T-cell (primary cell): ENCODE measurements at regions not wholly inside any gene's neighbourhood (a gene's known extent, or its start where the extent isn't known, plus 50 kb on each side); places are given as distances from the start of the nearest gene placed in this dataset.

Source experiments
- ATAC-seq, 4 experiments: fragments of 200-7000 bp in 3 of 4; fragments of 150-1000 bp in 1 of 4; cut with Tn5 transposase; replicated peaks in 1 of 4; 1 replicate in 3 of 4; 2 replicates in 1 of 4; pipeline ENCODE4 v1.10.0; 2021; ENCODE audit warnings: moderate library complexity in 3 of 4, mild to moderate bottlenecking in 2 of 4, moderate number of reproducible peaks in 1 of 4
- CTCF ChIA-PET, 2 donors: fragments of 300-600 bp; sonication (Branson Sonifier 250); formaldehyde crosslinking; loops; one replicate each; lab custom pipeline; 2022; ENCODE audit warnings: antibody characterized with exemption in 2 of 2; lab: Charles Lee
- POLR2A ChIA-PET, 2 donors: fragments of 300-600 bp; sonication (Branson Sonifier 250); formaldehyde crosslinking; loops; one replicate each; lab custom pipeline; 2022; ENCODE audit warnings: antibody characterized with exemption in 2 of 2; lab: Charles Lee
- DNase-seq, 35 experiments: peaks; one replicate each; pipeline versions ENCODE4 v3.0.0 to v3.0.0-alpha.2; 2013 to 2023
- H3K27ac ChIP-seq: one replicate; pipeline ENCODE4 v1.5.1; 2013; ENCODE audit warnings: low read length
- H3K27me3 ChIP-seq, 2 experiments: replicated peaks in 1 of 2; 1 replicate in 1 of 2; 2 replicates in 1 of 2; pipeline versions ENCODE4 v1.6.1 to v1.7.0; 2013; ENCODE audit warnings: low read length in 1 of 2, mixed read lengths in 1 of 2; ENCODE audit not compliant: control insufficient read depth in 2 of 2, insufficient read depth in 2 of 2; ENCODE audit errors: extremely low read depth in 1 of 2
- H3K36me3 ChIP-seq, 2 donors: 1 replicate in 1 of 2; 2 replicates in 1 of 2; pipeline versions ENCODE4 v1.6.1 to v1.7.0; 2013; ENCODE audit warnings: low read length in 1 of 2; ENCODE audit not compliant: control insufficient read depth in 2 of 2, insufficient read depth in 1 of 2; ENCODE audit errors: extremely low read depth in 1 of 2
- H3K4me1 ChIP-seq, 2 experiments: 1 replicate in 1 of 2; 2 replicates in 1 of 2; pipeline versions ENCODE4 v1.6.1 to v1.7.0; 2013; ENCODE audit warnings: low read length in 2 of 2, mixed read lengths in 1 of 2; ENCODE audit not compliant: insufficient read depth in 2 of 2, control insufficient read depth in 1 of 2; ENCODE audit errors: extremely low read depth in 1 of 2
- H3K4me3 ChIP-seq, 2 donors: 1 replicate in 1 of 2; 2 replicates in 1 of 2; pipeline versions ENCODE4 v1.5.1 to v1.7.0; 2013; ENCODE audit warnings: mild to moderate bottlenecking in 2 of 2, low read length in 1 of 2, moderate library complexity in 1 of 2; ENCODE audit not compliant: control insufficient read depth in 1 of 2; ENCODE audit errors: extremely low read depth in 1 of 2
- H3K9me3 ChIP-seq: 2 replicates; pipeline ENCODE4 v1.7.0; 2013
- H3K27ac Mint-ChIP-seq, 2 donors: one replicate each; pipeline ENCODE4 v1.8.0; 2020 to 2021; ENCODE audit warnings: mild to moderate bottlenecking in 2 of 2, mixed read lengths in 2 of 2
- H3K27me3 Mint-ChIP-seq, 2 donors: one replicate each; pipeline ENCODE4 v1.8.0; 2021 to 2022; ENCODE audit warnings: mixed read lengths in 2 of 2
- H3K36me3 Mint-ChIP-seq: one replicate; pipeline ENCODE4 v1.8.0; 2021; ENCODE audit warnings: mixed read lengths
- H3K4me1 Mint-ChIP-seq, 3 donors: one replicate each; pipeline ENCODE4 v1.8.0; 2020 to 2022; ENCODE audit warnings: mixed read lengths in 3 of 3, mild to moderate bottlenecking in 1 of 3
- H3K4me3 Mint-ChIP-seq, 3 donors: one replicate each; pipeline ENCODE4 v1.8.0; 2020 to 2022; ENCODE audit warnings: mild to moderate bottlenecking in 3 of 3, mixed read lengths in 3 of 3, moderate library complexity in 3 of 3
- H3K9me3 Mint-ChIP-seq, 3 donors: one replicate each; pipeline ENCODE4 v1.8.0; 2020 to 2022; ENCODE audit warnings: mixed read lengths in 3 of 3
- WGBS: methylation state at CpG from one replicate; pipeline ENCODE4 v1.1.5; 2013; ENCODE audit warnings: missing lambda C conversion rate; ENCODE audit not compliant: insufficient coverage; 5-methylcytosine and 5-hydroxymethylcytosine counted together

DNA sequence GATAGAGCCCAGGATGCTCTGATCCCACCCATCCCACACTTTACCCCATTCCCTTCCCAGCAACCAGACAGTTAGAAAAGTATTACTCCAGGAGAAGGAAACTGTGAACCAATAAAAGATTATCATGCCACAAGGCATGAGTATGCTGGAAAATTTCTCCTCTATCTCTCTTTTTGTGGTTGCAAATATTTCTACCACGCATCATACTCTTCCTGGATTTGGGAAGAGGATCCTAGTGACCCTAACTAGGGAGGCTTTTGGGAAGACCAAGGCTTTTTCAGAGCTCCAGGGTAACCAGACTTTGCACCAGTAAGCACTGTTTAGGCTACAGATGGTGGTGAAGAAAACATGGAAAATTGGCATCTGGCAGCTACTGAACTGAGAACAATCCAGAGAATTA lies 257.6 kb upstream of the CLNK start:
- ATAC-seq: no peak
- H3K36me3 Mint-ChIP-seq: no peaks in the 10 kb centered on the region
- H3K36me3 ChIP-seq: no peaks in the 10 kb centered on the region
- H3K27me3 ChIP-seq: no peaks in the 10 kb centered on the region
- H3K4me1 Mint-ChIP-seq: no peaks in the 10 kb centered on the region
- no peaks in the 10 kb centered on the region for H3K4me1 ChIP-seq
- no peak overlapping the region for H3K4me3 ChIP-seq
- CTCF ChIA-PET: no interaction called here
- no peaks in the 10 kb centered on the region for H3K9me3 ChIP-seq
- H3K27ac ChIP-seq: no peak overlapping the region
- H3K27ac Mint-ChIP-seq: no peak overlapping the region
- POLR2A ChIA-PET: no interaction called here
- peaks cover 0 to 4% of the 10 kb centered on the region in 2 donors for H3K27me3 Mint-ChIP-seq
- DNase-seq: no peak
- no CpG with 5 or more reads among the region's 1 CpG for WGBS
- no peak overlapping the region for H3K4me3 Mint-ChIP-seq
- peaks cover 9 to 14% (median 13%) of the 10 kb centered on the region in 3 donors for H3K9me3 Mint-ChIP-seq

DNA sequence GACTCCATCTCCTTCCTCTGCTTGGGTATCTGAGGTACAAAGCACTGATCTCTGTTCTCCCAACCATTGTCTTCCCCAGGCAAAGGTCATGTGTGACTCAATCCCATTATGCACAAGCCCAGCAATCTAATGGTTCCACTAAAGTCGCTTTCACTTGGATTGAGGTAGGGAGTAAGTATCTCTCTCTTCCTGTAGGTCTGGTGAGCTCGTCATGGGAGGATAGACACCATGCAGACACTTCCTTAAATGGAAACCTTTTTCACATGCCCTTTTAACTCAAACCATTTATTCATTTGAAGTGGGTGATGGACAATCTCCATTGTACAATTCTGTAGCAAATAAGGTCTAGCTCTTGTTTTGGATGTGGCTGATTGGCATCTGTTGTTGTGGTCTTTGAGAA lies 245.2 kb upstream of the CLNK start:
- Mint-ChIP-seq H3K27me3 (no peaks in the 10 kb centered on the region), H3K36me3 (no peaks in the 10 kb centered on the region), H3K27ac (no peak overlapping the region), H3K4me3 (no peak overlapping the region), H3K4me1 (no peaks in the 10 kb centered on the region), H3K9me3 (peaks cover 0 to 4% (median 0%) of the 10 kb centered on the region in 3 donors)
- ChIA-PET CTCF (no interaction called here), POLR2A (no interaction called here)
- Histone ChIP-seq H3K27ac (no peak overlapping the region), H3K4me1 (no peaks in the 10 kb centered on the region), H3K27me3 (no peaks in the 10 kb centered on the region), H3K9me3 (no peaks in the 10 kb centered on the region), H3K4me3 (no peak overlapping the region), H3K36me3 (no peaks in the 10 kb centered on the region)
- DNase-seq (no peak), ATAC-seq (no peak)
- no CpG with 5 or more reads among the region's 2 CpGs for WGBS

DNA sequence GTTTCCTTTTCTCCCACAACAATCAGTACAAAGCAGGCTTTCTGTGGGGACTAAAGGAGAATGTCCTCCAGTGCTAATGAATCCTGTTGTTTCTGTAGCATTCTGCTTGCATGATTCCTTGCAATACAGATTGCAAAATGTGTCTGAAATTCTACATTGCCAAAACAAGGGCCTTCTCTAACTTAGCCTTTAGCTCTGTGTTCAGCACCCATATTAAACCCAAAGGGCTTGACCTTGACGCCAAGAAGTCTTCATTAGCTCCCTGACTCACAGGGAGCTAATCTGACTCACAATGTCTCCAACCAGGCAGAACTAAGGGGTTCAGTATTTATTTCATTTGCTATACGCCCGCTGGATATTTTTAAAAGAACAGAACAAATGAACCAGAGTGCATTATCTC lies 241.4 kb upstream of the CLNK start:
- no peak overlapping the region for H3K27ac Mint-ChIP-seq
- peaks cover 0 to 4% (median 0%) of the 10 kb centered on the region in 3 donors for H3K9me3 Mint-ChIP-seq
- no peak overlapping the region for H3K4me3 ChIP-seq
- CTCF ChIA-PET: no interaction called here
- H3K4me1 Mint-ChIP-seq: no peaks in the 10 kb centered on the region
- H3K27ac ChIP-seq: no peak overlapping the region
- WGBS: 100% methylated on average over 1 of the region's 3 CpGs
- no peaks in the 10 kb centered on the region for H3K27me3 ChIP-seq
- no peak overlapping the region for H3K4me3 Mint-ChIP-seq
- no peak for ATAC-seq
- DNase-seq: no peak
- POLR2A ChIA-PET: no interaction called here
- no peaks in the 10 kb centered on the region for H3K27me3 Mint-ChIP-seq
- H3K36me3 Mint-ChIP-seq: no peaks in the 10 kb centered on the region
- no peaks in the 10 kb centered on the region for H3K4me1 ChIP-seq
- no peaks in the 10 kb centered on the region for H3K9me3 ChIP-seq
- no peaks in the 10 kb centered on the region for H3K36me3 ChIP-seq

DNA sequence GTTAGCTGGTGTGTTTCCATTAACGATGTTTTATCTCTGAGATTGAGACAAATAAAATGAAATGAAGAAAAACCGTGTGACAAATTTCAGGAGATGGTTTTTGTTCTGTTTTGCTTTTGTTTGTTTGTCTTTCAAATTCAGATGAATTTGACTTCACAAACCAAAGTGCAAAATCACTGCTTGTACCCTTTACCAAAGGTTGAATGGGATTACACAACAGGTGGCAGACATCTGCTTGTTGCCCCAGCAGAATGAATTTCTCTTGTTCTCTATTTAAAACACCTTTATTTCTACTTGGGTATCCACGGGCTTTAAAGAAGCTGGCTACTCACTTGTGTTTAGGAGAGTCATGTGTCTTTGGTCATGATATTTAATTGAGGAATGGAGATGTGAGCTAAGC lies 239.7 kb upstream of the CLNK start:
- no CpG with 5 or more reads among the region's 3 CpGs for WGBS
- no peaks in the 10 kb centered on the region for H3K27me3 Mint-ChIP-seq

DNA sequence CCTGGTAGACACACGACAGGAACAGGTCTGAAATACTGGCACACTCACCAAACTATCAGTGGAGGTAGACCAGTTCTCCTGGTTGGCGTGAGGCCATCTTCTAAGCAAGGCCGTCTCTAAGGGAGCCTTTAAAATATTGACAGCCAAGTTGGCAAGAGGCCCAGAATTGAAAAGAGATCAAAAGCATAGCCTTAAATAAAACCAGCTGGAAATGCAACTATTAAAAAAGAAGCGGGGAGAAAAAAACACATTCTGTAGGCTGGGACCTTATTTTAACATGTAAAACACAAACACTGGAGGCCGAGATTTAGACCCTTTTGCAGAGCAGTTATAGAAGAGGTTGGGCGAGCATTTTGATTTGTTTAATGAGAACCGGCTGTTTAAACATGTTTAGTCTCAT lies 233.0 kb upstream of the CLNK start:
- H3K36me3 Mint-ChIP-seq: no peaks in the 10 kb centered on the region
- Histone ChIP-seq H3K4me3 (no peak overlapping the region), H3K27me3 (no peaks in the 10 kb centered on the region), H3K4me1 (no peaks in the 10 kb centered on the region), H3K9me3 (no peaks in the 10 kb centered on the region), H3K27ac (no peak overlapping the region), H3K36me3 (no peaks in the 10 kb centered on the region)
- no peak overlapping the region for H3K27ac Mint-ChIP-seq
- 76% methylated on average over 3 of the region's 7 CpGs for WGBS
- H3K4me1 Mint-ChIP-seq: no peaks in the 10 kb centered on the region
- ChIA-PET POLR2A (no interaction called here), CTCF (no interaction called here)
- peaks cover 0 to 5% (median 0%) of the 10 kb centered on the region in 3 donors for H3K9me3 Mint-ChIP-seq
- DNase-seq (no peak), ATAC-seq (no peak)
- no peaks in the 10 kb centered on the region for H3K27me3 Mint-ChIP-seq
- no peak overlapping the region for H3K4me3 Mint-ChIP-seq

More for the DNA sequence above, 239.7 kb upstream of the CLNK start:
- Histone ChIP-seq H3K27me3 (no peaks in the 10 kb centered on the region), H3K9me3 (no peaks in the 10 kb centered on the region), H3K4me1 (no peaks in the 10 kb centered on the region), H3K36me3 (no peaks in the 10 kb centered on the region), H3K27ac (no peak overlapping the region), H3K4me3 (no peak overlapping the region)
- Mint-ChIP-seq H3K4me1 (no peaks in the 10 kb centered on the region), H3K27ac (no peak overlapping the region), H3K9me3 (peaks cover 0 to 4% (median 0%) of the 10 kb centered on the region in 3 donors), H3K36me3 (no peaks in the 10 kb centered on the region), H3K4me3 (no peak overlapping the region)
- ChIA-PET POLR2A (no interaction called here), CTCF (no interaction called here)
- ATAC-seq (no peak), DNase-seq (no peak)

DNA sequence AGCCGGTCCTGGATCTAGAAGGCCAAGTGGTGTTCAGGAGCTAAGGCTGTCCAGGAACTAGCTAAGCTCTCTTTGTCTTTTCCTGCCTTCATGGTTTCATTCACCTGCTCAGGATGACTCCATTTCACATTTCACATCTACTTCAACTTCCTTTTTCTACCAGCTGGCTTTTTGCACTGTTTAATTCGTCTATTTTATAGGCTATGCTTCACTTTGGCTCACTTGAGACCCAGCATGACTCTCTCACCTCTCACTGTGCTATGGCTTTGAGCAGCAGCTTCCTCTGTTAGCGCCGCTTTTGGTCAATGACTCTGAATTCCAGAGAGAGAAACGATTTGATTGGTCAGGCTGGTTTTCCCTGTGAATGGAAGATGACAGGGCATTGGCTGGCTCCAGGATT lies 213.5 kb upstream of the CLNK start:
- Histone ChIP-seq H3K27me3 (no peaks in the 10 kb centered on the region), H3K27ac (no peak overlapping the region), H3K4me1 (no peaks in the 10 kb centered on the region), H3K4me3 (no peak overlapping the region), H3K9me3 (no peaks in the 10 kb centered on the region), H3K36me3 (no peaks in the 10 kb centered on the region)
- no peak for ATAC-seq
- no peak overlapping the region for H3K4me3 Mint-ChIP-seq
- peaks cover 2 to 10% (median 3%) of the 10 kb centered on the region in 3 donors for H3K4me1 Mint-ChIP-seq
- CTCF ChIA-PET: no interaction called here
- H3K9me3 Mint-ChIP-seq: no peaks in the 10 kb centered on the region
- no peak for DNase-seq
- no peak overlapping the region for H3K27ac Mint-ChIP-seq
- POLR2A ChIA-PET: no interaction called here
- peaks cover 0 to 5% of the 10 kb centered on the region in 2 donors for H3K27me3 Mint-ChIP-seq
- 76% methylated on average over 5 of the region's 5 CpGs for WGBS
- H3K36me3 Mint-ChIP-seq: no peaks in the 10 kb centered on the region

DNA sequence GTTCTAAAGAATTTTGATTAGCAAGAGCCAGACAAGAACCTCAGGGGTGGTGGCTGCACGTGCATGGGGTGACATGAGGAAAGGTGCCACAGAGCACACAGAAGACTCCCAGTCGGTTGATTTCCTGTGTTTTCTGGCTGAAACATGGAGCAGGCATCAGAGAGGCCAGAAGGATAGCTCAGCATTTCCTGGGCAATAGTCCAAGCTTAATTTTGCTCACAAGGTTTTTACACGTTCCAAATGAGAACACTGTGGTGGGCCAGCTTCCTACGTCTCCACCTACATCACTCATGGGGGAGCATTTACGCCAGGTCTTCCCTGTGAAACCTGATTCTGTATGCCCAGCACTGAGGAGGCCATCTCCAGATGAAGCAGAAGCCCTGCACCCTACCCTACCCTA lies 212.5 kb upstream of the CLNK start:
- Mint-ChIP-seq H3K27ac (no peak overlapping the region), H3K4me3 (no peak overlapping the region)
- POLR2A ChIA-PET: no interaction called here

More for the DNA sequence above, 212.5 kb upstream of the CLNK start:
- Histone ChIP-seq H3K27me3 (no peaks in the 10 kb centered on the region), H3K27ac (no peak overlapping the region), H3K9me3 (no peaks in the 10 kb centered on the region), H3K4me3 (no peak overlapping the region), H3K36me3 (no peaks in the 10 kb centered on the region), H3K4me1 (no peaks in the 10 kb centered on the region)
- no peaks in the 10 kb centered on the region for H3K36me3 Mint-ChIP-seq
- CTCF ChIA-PET: no interaction called here
- WGBS: 85% methylated on average over 5 of the region's 5 CpGs
- H3K4me1 Mint-ChIP-seq: peaks cover 2 to 10% (median 3%) of the 10 kb centered on the region in 3 donors
- ATAC-seq (no peak), DNase-seq (no peak)
- H3K27me3 Mint-ChIP-seq: peaks cover 0 to 5% of the 10 kb centered on the region in 2 donors
- H3K9me3 Mint-ChIP-seq: no peaks in the 10 kb centered on the region
